HL-60 (cell line): ENCODE measurements at regions not wholly inside any gene's neighbourhood (a gene's known extent, or its start where the extent isn't known, plus 50 kb on each side); places are given as distances from the start of the nearest gene placed in this dataset.

Source experiments
- CTCF ChIP-seq: IDR thresholded peaks from one replicate; pipeline ENCODE4 v1.5.1; 2011; ENCODE audit warnings: low read length, control low read depth, inconsistent platforms; ENCODE audit not compliant: insufficient read depth
- GABPA ChIP-seq: IDR thresholded peaks from 2 replicates; pipeline ENCODE4 v1.6.1; 2012; ENCODE audit warnings: low read depth
- POLR2AphosphoS5 ChIP-seq: IDR thresholded peaks from 2 replicates; pipeline ENCODE4 v1.6.1; 2012; ENCODE audit warnings: low read depth
- REST ChIP-seq: IDR thresholded peaks from 2 replicates; pipeline ENCODE4 v1.6.1; 2012; ENCODE audit warnings: low read depth; ENCODE audit not compliant: insufficient replicate concordance
- SPI1 ChIP-seq: IDR thresholded peaks from 2 replicates; pipeline ENCODE4 v1.6.1; 2012; ENCODE audit warnings: low read depth, mild to moderate bottlenecking, borderline replicate concordance

- TF ChIP-seq CTCF (no peak), POLR2AphosphoS5 (no peak), REST (no peak), GABPA (no peak), SPI1 (no peak)
Observed at GRCh38 chr4:121238461-121238860, 74.3 kb upstream of the TNIP3 start.
